ENCODE measurements at regions not wholly inside any gene's neighbourhood (a gene's known extent, or its start where the extent isn't known, plus 50 kb on each side); places are given as distances from the start of the nearest gene placed in this dataset.

DNA sequence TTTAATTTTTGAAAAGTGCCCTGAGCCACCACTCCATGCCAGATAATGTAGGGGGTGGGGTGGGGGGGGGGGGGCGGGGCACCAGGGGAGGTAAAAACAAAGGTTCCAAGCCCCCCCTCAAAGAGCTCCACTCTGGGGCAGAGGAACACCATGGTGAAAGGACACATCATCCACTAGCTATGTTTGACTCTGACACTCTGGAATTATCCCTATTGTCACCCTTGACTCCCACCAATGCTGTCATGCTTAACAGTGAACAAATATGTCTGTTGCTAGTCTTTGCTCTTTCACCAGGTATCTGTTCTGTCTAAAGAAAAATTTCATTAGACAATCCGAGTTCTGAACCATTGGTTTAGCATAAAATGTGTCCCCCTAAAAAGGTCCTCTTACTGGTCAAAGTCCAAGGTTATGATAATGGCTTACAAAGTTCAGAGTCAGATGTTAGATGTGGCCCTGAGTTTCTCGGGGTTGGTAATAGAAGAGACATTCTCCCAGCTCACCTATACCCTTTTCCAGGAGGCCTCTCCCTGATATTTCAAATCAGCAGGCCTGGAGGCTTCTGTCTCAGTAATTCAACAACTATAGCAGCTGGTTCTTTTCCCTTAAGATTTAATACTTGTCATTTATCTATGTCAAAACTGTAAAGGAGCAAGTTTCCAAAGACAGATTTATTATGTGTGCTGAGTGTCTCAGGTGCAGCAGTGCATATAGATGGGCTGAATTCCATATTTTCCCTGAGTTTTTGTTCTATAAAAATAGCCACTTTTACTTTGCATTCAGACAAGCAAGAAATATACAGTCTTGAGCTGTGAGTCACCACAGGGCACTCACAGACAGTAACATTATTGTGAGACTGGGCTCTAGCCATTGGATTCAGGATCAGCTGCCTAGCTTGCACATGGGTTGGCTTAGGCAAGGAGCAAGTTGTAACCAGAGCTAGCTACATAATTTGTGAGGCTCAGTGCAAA, 174.1 kb downstream of the CSNK2A3 start:
- TF ChIP-seq, protein P1, sequence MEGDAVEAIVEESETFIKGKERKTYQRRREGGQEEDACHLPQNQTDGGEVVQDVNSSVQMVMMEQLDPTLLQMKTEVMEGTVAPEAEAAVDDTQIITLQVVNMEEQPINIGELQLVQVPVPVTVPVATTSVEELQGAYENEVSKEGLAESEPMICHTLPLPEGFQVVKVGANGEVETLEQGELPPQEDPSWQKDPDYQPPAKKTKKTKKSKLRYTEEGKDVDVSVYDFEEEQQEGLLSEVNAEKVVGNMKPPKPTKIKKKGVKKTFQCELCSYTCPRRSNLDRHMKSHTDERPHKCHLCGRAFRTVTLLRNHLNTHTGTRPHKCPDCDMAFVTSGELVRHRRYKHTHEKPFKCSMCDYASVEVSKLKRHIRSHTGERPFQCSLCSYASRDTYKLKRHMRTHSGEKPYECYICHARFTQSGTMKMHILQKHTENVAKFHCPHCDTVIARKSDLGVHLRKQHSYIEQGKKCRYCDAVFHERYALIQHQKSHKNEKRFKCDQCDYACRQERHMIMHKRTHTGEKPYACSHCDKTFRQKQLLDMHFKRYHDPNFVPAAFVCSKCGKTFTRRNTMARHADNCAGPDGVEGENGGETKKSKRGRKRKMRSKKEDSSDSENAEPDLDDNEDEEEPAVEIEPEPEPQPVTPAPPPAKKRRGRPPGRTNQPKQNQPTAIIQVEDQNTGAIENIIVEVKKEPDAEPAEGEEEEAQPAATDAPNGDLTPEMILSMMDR (IDR thresholded peaks at IDR 0.05; ENCODE audit: control insufficient read depth, insufficient read depth, low read depth, low read length, missing control alignments): no peak
- peak; percentile 40 for DNase-seq (ENCODE audit: low read depth)
- no peak overlapping the region for H3K4me3 ChIP-seq (ENCODE audit: control insufficient read depth, low read depth, low read length)

GRCh38 chr11:11177156-11177808, 175.8 kb downstream of the CSNK2A3 start:
- TF ChIP-seq, protein P1 (IDR thresholded peaks at IDR 0.05; ENCODE audit: control insufficient read depth, insufficient read depth, low read depth, low read length, missing control alignments): no peak
- H3K4me3 ChIP-seq (ENCODE audit: control insufficient read depth, low read depth, low read length): no peak overlapping the region
- no peak for DNase-seq (ENCODE audit: low read depth)

DNA sequence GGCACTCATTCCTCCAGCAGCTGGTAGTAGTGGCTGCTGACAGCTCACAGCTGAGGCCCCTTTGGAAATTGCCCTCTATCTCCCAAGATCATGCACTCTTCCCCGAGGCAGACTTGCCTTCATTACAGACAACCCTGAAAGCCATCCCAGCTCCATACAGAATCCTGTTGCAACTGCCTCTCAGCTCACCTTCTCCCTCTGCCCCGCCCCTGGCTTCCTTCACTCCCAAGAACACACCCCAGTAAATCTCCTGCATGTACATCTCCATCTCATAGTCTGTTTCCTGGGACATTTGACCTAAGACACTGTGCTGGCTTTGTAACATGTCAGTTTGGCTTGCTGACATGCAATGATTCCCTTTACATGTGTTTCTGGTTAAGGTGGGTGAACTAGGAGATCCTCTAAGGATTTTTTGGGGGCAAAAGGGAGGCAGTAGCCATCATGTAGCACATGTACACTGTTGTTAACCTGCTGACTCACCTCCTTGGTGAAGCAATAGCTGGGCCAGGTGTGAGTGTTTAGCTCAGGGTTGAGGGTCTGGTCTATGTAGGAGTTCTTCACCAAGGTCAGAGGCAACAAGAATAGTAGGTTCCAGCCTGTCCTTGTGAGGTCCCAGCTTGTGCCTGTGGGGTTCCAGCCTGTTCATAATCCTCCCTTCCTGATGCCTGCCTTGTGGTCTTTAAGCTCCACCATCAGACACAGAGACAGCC, 179.6 kb downstream of the CSNK2A3 start:
- no peak overlapping the region for H3K4me3 ChIP-seq (ENCODE audit: control insufficient read depth, low read depth, low read length)
- TF ChIP-seq, protein P1 (IDR thresholded peaks at IDR 0.05; ENCODE audit: control insufficient read depth, insufficient read depth, low read depth, low read length, missing control alignments): no peak
- no peak for DNase-seq (ENCODE audit: low read depth)

DNA sequence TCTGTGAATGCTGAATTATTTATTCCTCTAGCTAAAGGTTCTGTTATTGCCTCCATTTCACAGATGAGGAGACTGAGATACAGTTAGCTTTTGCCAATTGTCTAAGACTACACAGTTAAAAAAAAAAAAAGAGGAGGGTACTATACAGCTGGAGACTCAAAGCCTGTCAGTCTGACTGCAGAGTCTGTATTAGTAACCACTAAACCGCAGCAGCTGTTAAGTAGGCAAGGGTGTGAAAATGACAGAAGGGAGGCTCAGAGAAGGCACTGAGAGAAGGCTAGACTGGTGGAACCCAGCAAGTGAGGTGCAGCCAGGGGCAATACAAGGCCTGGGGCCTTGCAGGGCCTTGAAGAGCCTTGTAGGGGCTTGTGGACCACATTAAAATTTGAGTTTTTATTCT, 181.2 kb downstream of the CSNK2A3 start:
- TF ChIP-seq, protein P1 (IDR thresholded peaks at IDR 0.05; ENCODE audit: control insufficient read depth, insufficient read depth, low read depth, low read length, missing control alignments): no peak
- no peak overlapping the region for H3K4me3 ChIP-seq (ENCODE audit: control insufficient read depth, low read depth, low read length)
- no peak for DNase-seq (ENCODE audit: low read depth)

DNA sequence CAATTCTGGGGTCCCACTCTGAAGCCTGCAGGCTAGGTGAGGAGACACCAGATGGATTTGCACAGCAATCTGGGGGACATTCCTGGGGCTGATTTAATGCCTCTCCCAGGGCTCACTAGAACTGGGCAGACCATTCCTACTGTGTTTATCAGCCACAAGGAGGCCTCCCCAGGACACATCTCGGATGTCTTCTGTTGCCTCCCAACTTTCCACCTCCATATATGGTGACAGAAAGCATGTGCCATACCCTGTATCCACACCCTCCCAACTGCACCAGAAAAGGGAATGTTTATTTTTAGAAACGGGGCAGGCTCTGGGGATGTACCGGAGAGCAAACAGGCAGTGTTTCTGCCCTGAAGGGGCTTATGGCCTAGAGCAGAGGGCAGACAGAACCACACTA, 181.8 kb downstream of the CSNK2A3 start:
- no peak overlapping the region for H3K4me3 ChIP-seq (ENCODE audit: control insufficient read depth, low read depth, low read length)
- no peak for DNase-seq (ENCODE audit: low read depth)
- TF ChIP-seq, protein P1 (IDR thresholded peaks at IDR 0.05; ENCODE audit: control insufficient read depth, insufficient read depth, low read depth, low read length, missing control alignments): no peak

DNA sequence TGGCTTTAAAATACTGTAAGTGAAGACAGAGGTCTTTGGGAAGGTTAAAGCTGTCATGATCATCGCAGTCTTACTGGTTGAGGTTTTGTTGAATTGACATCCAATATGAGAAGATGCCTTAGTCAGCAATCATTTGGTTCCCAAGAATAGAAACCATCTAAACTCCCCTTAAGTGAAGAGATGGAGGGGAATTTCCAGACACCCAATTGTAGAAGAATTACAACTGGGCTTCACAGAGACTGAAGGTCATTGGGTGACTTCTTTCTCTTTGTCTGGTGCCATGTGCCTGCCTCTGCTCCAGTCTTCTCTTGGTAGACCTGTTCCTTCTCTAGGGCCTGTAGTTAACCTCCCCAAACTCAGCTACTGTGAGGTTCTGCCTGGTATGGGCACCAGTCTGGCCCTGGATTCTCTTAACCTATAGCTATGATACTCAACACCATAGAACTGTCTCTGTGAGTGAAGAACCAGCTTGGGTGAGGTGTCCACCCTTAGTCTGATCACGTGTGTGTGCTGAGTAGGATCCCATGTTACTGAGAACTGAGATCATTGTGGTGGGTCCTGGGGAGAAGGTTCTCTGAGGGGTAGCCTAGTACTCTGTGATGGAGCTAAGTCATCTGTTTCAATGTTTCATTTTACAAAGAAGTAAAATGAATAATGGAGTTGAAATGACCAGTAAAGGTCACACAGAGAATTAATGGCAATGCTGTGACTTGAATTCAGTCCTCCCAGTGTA, 182.5 kb downstream of the CSNK2A3 start:
- DNase-seq (ENCODE audit: low read depth): no peak
- TF ChIP-seq, protein P1 (IDR thresholded peaks at IDR 0.05; ENCODE audit: control insufficient read depth, insufficient read depth, low read depth, low read length, missing control alignments): no peak

More for the DNA sequence above, 182.5 kb downstream of the CSNK2A3 start:
- H3K4me3 ChIP-seq (ENCODE audit: control insufficient read depth, low read depth, low read length): no peak overlapping the region

Data from AG09309 (cell line).